Mucosa of rectum (tissue), 2 donors: ENCODE measurements at regions not wholly inside any gene's neighbourhood (a gene's known extent, or its start where the extent isn't known, plus 50 kb on each side); places are given as distances from the start of the nearest gene placed in this dataset.

ENCODE experiments used
- H3K27ac ChIP-seq, 2 donors: one replicate each; pipeline ENCODE4 v1.7.0; 2013; ENCODE audit warnings: inconsistent platforms in 2 of 2, low read depth in 2 of 2, low read length in 2 of 2
- H3K27me3 ChIP-seq, 2 donors: one replicate each; pipeline ENCODE4 v1.7.0; 2013; ENCODE audit warnings: low read length in 2 of 2; ENCODE audit not compliant: control insufficient read depth in 2 of 2, insufficient read depth in 2 of 2
- H3K36me3 ChIP-seq, 2 donors: one replicate each; pipeline ENCODE4 v1.7.0; 2013; ENCODE audit warnings: low read length in 2 of 2; ENCODE audit not compliant: control insufficient read depth in 2 of 2, insufficient read depth in 2 of 2
- H3K4me1 ChIP-seq, 2 donors: one replicate each; pipeline ENCODE4 v1.7.0; 2013; ENCODE audit warnings: low read length in 2 of 2, mild to moderate bottlenecking in 1 of 2; ENCODE audit not compliant: control insufficient read depth in 2 of 2, insufficient read depth in 2 of 2
- H3K4me3 ChIP-seq, 2 donors: one replicate each; pipeline ENCODE4 v1.7.0; 2013; ENCODE audit warnings: low read length in 2 of 2
- H3K9ac ChIP-seq, 2 donors: one replicate each; pipeline ENCODE4 v1.7.0; 2013; ENCODE audit warnings: low read length in 2 of 2, low read depth in 1 of 2, mild to moderate bottlenecking in 1 of 2
- H3K9me3 ChIP-seq, 2 donors: one replicate each; pipeline ENCODE4 v1.7.0; 2013; ENCODE audit warnings: low read length in 2 of 2; ENCODE audit not compliant: control insufficient read depth in 2 of 2
- donor health status: healthy.
- donor health status: Normal muscosa, but diverticular disease.

GRCh38 chr7:416761-417624 lies 102.7 kb downstream of the PDGFA start:
- no peak overlapping the region for H3K4me3 ChIP-seq
- H3K36me3 ChIP-seq, result no peaks in the 10 kb centered on the region
- no peaks in the 10 kb centered on the region for H3K27me3 ChIP-seq
- no peaks in the 10 kb centered on the region for H3K4me1 ChIP-seq
- H3K9me3 ChIP-seq, result peaks cover 0 to 4% of the 10 kb centered on the region in 2 donors
- no peak overlapping the region for H3K9ac ChIP-seq
- H3K27ac ChIP-seq, result no peak overlapping the region

DNA sequence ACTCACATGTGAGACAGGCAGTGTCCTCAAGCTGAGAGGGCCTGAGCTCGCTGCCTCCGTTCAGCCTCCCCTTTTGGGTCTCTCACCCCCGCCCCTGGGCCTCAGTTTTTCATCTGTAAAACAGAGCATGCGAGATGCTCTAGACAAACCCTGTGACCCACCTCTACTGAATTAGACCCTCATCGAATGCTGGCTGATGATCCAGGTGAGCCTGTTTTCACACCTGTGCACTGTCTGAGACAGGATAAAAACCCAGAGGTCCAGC lies 102.1 kb downstream of the PDGFA start:
- Histone ChIP-seq H3K36me3 (no peaks in the 10 kb centered on the region), H3K27me3 (no peaks in the 10 kb centered on the region), H3K27ac (no peak overlapping the region), H3K9me3 (peaks cover 0 to 4% of the 10 kb centered on the region in 2 donors), H3K4me3 (no peak overlapping the region), H3K9ac (no peak overlapping the region), H3K4me1 (no peaks in the 10 kb centered on the region)

GRCh38 chr7:417973-418601 lies 101.6 kb downstream of the PDGFA start:
- Histone ChIP-seq H3K9ac (no peak overlapping the region), H3K4me1 (no peaks in the 10 kb centered on the region), H3K9me3 (peaks cover 0 to 4% of the 10 kb centered on the region in 2 donors), H3K27me3 (no peaks in the 10 kb centered on the region), H3K27ac (no peak overlapping the region), H3K36me3 (no peaks in the 10 kb centered on the region), H3K4me3 (no peak overlapping the region)

DNA sequence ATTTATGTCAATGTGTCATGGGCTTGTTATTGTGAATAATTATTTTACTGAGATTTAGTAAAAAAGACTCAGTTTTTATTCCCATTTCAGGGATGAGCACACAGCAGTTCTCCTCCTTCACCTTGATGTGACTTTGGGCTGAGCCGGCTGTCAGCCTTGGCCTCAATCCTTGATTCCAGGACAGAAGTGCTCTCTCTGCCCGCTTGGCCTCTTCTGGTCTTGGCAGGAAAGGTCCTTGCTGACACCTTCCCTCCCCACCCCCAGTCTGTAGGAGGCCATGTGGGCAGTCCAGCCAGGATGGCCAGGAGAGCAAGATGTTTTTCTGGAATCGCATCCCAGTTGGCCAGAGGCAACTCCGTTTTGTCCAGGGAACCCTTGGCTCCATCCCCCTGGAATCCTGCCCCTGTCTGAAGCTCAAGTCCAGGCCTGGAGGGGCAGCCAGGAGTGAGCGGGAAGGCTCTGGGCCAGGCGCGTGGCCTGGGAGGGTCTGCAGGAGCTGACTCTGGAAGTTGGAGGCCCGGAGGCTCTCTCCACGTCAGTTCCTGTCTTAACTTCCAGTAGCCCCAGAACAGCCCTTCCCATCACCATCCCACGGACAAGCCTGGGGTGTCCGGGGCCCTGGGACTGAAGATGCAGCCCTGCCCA lies 100.9 kb downstream of the PDGFA start:
- Histone ChIP-seq H3K36me3 (no peaks in the 10 kb centered on the region), H3K9me3 (peaks cover 0 to 4% of the 10 kb centered on the region in 2 donors), H3K4me1 (no peaks in the 10 kb centered on the region), H3K4me3 (no peak overlapping the region), H3K27me3 (no peaks in the 10 kb centered on the region), H3K9ac (no peak overlapping the region), H3K27ac (no peak overlapping the region)

GRCh38 chr7:420142-421093 lies 99.2 kb downstream of the PDGFA start:
- H3K36me3 ChIP-seq, result no peaks in the 10 kb centered on the region
- no peak overlapping the region for H3K27ac ChIP-seq
- no peak overlapping the region for H3K9ac ChIP-seq
- H3K9me3 ChIP-seq, result peaks cover 0 to 4% of the 10 kb centered on the region in 2 donors
- H3K27me3 ChIP-seq, result no peaks in the 10 kb centered on the region
- no peak overlapping the region for H3K4me3 ChIP-seq
- H3K4me1 ChIP-seq, result no peaks in the 10 kb centered on the region

DNA sequence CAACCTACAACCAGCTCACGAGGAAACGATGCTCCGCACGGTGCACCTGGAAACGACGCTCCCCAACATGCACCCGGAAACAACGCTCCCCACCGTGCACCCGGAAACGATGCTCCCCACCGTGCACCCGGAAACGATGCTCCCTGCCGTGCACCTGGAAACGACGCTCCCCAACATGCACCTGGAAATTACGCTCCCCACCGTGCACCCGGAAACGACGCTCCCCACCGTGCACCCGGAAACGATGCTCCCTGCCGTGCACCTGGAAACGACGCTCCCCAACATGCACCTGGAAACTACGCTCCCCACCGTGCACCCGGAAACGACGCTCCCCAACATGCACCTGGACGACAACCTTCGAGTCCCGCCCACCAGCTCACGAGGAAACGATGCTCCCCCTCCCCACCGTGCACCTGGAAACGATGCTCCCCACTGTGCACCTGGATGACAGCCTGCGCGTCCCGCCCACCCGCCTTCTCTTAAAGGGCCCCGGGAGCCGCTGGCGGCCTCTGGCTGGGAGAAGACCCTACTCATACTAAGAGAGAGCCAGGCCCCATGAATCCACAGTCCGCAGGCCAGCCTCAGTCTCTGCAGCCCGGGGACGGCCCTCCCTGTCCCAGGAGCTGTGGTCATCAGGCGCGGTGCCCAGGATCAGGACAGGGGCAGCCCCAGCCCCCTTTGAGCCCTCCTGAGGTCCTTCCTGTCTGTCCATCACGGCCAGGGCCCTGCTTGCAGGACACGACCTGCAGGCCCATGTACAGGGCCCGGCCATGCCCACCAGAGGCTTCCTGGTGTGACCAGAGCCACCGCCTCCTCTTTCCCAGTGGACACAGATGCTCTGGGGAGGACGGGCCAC lies 98.3 kb downstream of the PDGFA start:
- no peaks in the 10 kb centered on the region for H3K27me3 ChIP-seq
- no peak overlapping the region for H3K27ac ChIP-seq
- no peaks in the 10 kb centered on the region for H3K36me3 ChIP-seq
- H3K4me1 ChIP-seq, result no peaks in the 10 kb centered on the region
- H3K9me3 ChIP-seq, result peaks cover 0 to 4% of the 10 kb centered on the region in 2 donors
- no peak overlapping the region for H3K4me3 ChIP-seq
- no peak overlapping the region for H3K9ac ChIP-seq

DNA sequence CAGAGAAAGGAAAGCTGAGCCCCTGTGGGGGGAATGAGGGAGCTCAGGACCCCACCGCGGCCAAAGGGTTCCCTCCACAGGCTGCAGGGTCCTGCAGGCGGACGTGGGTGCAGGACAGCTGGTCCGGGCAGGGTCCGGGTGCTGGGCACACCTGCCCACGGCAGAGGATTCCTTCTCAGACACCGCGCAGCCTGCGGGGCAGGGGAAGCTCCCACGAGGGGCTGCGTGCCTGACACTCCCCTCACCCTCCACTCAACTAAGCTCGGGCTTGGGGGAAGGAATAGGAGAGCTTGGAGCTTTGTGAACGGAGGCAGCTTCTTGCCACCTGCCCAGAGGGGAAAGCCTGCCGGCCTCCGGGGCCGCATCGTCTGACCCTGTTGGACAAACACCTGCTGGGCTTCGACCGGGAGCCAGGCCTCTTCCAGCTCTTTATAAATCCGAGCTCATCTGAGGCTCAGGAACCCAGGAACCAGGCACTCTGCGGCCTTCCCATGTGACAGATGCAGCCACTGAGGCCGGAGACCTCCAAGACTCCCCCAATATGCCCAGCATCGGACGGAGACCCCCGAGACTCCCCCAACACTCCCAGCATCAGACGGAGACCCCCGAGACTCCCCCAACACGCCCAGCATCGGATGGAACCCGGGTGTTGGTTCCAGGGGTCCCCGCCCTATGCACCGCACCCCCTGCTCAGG lies 97.3 kb downstream of the PDGFA start:
- H3K4me3 ChIP-seq, result no peak overlapping the region
- H3K9me3 ChIP-seq, result peaks cover 0 to 4% of the 10 kb centered on the region in 2 donors
- H3K9ac ChIP-seq, result no peak overlapping the region
- no peaks in the 10 kb centered on the region for H3K4me1 ChIP-seq
- H3K27me3 ChIP-seq, result no peaks in the 10 kb centered on the region
- no peak overlapping the region for H3K27ac ChIP-seq
- H3K36me3 ChIP-seq, result no peaks in the 10 kb centered on the region

DNA sequence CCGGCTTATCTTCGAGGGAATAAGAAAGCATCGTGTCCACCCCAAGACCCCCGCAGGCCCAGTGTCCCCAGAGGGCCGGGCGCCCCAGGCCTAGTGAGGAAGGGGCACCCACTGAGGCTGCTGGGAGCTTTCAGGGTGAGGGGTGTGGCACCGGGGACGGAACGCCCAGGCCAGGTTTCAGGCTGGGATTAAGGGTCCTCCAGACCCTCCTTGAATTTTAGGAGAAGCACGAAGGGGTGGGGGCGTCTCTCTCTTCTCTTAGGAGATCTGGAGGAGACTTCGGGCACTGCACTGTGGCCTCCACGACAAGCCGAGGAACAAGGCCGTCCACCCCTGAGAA lies 96.8 kb downstream of the PDGFA start:
- H3K9ac ChIP-seq, result no peak overlapping the region
- H3K36me3 ChIP-seq, result no peaks in the 10 kb centered on the region
- peaks cover 0 to 2% of the 10 kb centered on the region in 2 donors for H3K9me3 ChIP-seq
- no peak overlapping the region for H3K27ac ChIP-seq
- H3K27me3 ChIP-seq, result no peaks in the 10 kb centered on the region
- no peak overlapping the region for H3K4me3 ChIP-seq
- H3K4me1 ChIP-seq, result no peaks in the 10 kb centered on the region
